ENCODE measurements at regions not wholly inside any gene's neighbourhood (a gene's known extent, or its start where the extent isn't known, plus 50 kb on each side); places are given as distances from the start of the nearest gene placed in this dataset.

- Histone ChIP-seq H4K20me1 (ENCODE audit: control insufficient read depth, insufficient read depth, low read depth, low read length) (no peaks in the 10 kb centered on the region), H3F3A (ENCODE audit: control insufficient read depth, insufficient read depth) (no peaks in the 10 kb centered on the region), H3K36me3 (ENCODE audit: control insufficient read depth, low read length) (no peaks in the 10 kb centered on the region), H3K9me2 (replicated peaks; ENCODE audit: control insufficient read depth, low read length) (no peaks in the 10 kb centered on the region), H3K27ac (ENCODE audit: low read depth, low read length) (no peak overlapping the region), H3K79me2 (ENCODE audit: control insufficient read depth, low read length) (no peaks in the 10 kb centered on the region), H3K4me2 (ENCODE audit: low read length) (no peak overlapping the region), H3K4me3 (ENCODE audit: low read length) (no peak overlapping the region), H3K27me3 (ENCODE audit: control insufficient read depth, low read length) (no peaks in the 10 kb centered on the region; the same call in 1 of the 2 replicates), H3K4me1 (ENCODE audit: control insufficient read depth, low read length) (peaks cover 9% of the 10 kb centered on the region), H3K9me3 (ENCODE audit: control insufficient read depth, insufficient read depth, low read length) (no peaks in the 10 kb centered on the region)
- TF ChIP-seq, protein P1, sequence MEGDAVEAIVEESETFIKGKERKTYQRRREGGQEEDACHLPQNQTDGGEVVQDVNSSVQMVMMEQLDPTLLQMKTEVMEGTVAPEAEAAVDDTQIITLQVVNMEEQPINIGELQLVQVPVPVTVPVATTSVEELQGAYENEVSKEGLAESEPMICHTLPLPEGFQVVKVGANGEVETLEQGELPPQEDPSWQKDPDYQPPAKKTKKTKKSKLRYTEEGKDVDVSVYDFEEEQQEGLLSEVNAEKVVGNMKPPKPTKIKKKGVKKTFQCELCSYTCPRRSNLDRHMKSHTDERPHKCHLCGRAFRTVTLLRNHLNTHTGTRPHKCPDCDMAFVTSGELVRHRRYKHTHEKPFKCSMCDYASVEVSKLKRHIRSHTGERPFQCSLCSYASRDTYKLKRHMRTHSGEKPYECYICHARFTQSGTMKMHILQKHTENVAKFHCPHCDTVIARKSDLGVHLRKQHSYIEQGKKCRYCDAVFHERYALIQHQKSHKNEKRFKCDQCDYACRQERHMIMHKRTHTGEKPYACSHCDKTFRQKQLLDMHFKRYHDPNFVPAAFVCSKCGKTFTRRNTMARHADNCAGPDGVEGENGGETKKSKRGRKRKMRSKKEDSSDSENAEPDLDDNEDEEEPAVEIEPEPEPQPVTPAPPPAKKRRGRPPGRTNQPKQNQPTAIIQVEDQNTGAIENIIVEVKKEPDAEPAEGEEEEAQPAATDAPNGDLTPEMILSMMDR (IDR thresholded peaks at IDR 0.05; ENCODE audit: low read depth, low read length, poor library complexity, severe bottlenecking): no peak
- no peak for TF ChIP-seq EZH2phosphoT487 (IDR thresholded peaks at IDR 0.05; ENCODE audit: borderline replicate concordance, low read length)
Measured at GRCh38 chr7:36075561-36075960, 77.5 kb upstream of the EEPD1 start.

- H3F3A ChIP-seq (ENCODE audit: control insufficient read depth, insufficient read depth): no peaks in the 10 kb centered on the region
- H3K79me2 ChIP-seq (ENCODE audit: control insufficient read depth, low read length): no peaks in the 10 kb centered on the region
- no peak overlapping the region for H3K4me3 ChIP-seq (ENCODE audit: low read length)
- TF ChIP-seq, protein P1 (IDR thresholded peaks at IDR 0.05; ENCODE audit: low read depth, low read length, poor library complexity, severe bottlenecking): no peak
- TF ChIP-seq EZH2phosphoT487 (IDR thresholded peaks at IDR 0.05; ENCODE audit: borderline replicate concordance, low read length): no peak
- H3K9me2 ChIP-seq (replicated peaks; ENCODE audit: control insufficient read depth, low read length): no peaks in the 10 kb centered on the region
- H3K27me3 ChIP-seq (ENCODE audit: control insufficient read depth, low read length): no peaks in the 10 kb centered on the region; the same call in 1 of the 2 replicates
- no peak overlapping the region for H3K27ac ChIP-seq (ENCODE audit: low read depth, low read length)
- no peaks in the 10 kb centered on the region for H4K20me1 ChIP-seq (ENCODE audit: control insufficient read depth, insufficient read depth, low read depth, low read length)
- H3K36me3 ChIP-seq (ENCODE audit: control insufficient read depth, low read length): no peaks in the 10 kb centered on the region
- H3K4me2 ChIP-seq (ENCODE audit: low read length): peak overlapping the region; percentile 13; the same call in 1 of the 2 replicates
- peaks cover 9% of the 10 kb centered on the region for H3K4me1 ChIP-seq (ENCODE audit: control insufficient read depth, low read length)
- H3K9me3 ChIP-seq (ENCODE audit: control insufficient read depth, insufficient read depth, low read length): no peaks in the 10 kb centered on the region
Measured at GRCh38 chr7:36076074-36076473, 77.0 kb upstream of the EEPD1 start.

- no peaks in the 10 kb centered on the region for H3K79me2 ChIP-seq (ENCODE audit: control insufficient read depth, low read length)
- TF ChIP-seq, protein P1 (IDR thresholded peaks at IDR 0.05; ENCODE audit: low read depth, low read length, poor library complexity, severe bottlenecking): no peak
- TF ChIP-seq EZH2phosphoT487 (IDR thresholded peaks at IDR 0.05; ENCODE audit: borderline replicate concordance, low read length): no peak
Measured at GRCh38 chr7:36078816-36079360, 74.2 kb upstream of the EEPD1 start.

More at GRCh38 chr7:36078816-36079360, 74.2 kb upstream of the EEPD1 start:
- Histone ChIP-seq H3K36me3 (ENCODE audit: control insufficient read depth, low read length) (no peaks in the 10 kb centered on the region), H3K9me3 (ENCODE audit: control insufficient read depth, insufficient read depth, low read length) (no peaks in the 10 kb centered on the region), H3K4me3 (ENCODE audit: low read length) (no peak overlapping the region), H3K4me1 (ENCODE audit: control insufficient read depth, low read length) (peaks cover 9% of the 10 kb centered on the region), H4K20me1 (ENCODE audit: control insufficient read depth, insufficient read depth, low read depth, low read length) (no peaks in the 10 kb centered on the region), H3K27me3 (ENCODE audit: control insufficient read depth, low read length) (no peaks in the 10 kb centered on the region; the same call in 1 of the 2 replicates), H3K9me2 (replicated peaks; ENCODE audit: control insufficient read depth, low read length) (no peaks in the 10 kb centered on the region), H3K4me2 (ENCODE audit: low read length) (no peak overlapping the region), H3F3A (ENCODE audit: control insufficient read depth, insufficient read depth) (no peaks in the 10 kb centered on the region), H3K27ac (ENCODE audit: low read depth, low read length) (no peak overlapping the region)

Measured in DOHH2 (cell line).